GM11168 (cell line): ENCODE measurements at regions not wholly inside any gene's neighbourhood (a gene's known extent, or its start where the extent isn't known, plus 50 kb on each side); places are given as distances from the start of the nearest gene placed in this dataset.
"Not testable (repeated sequence)": the region's sequence is repeated elsewhere in the genome, so short reads cannot be mapped to it uniquely, and the experiment has no call there.

Experiments
- in situ Hi-C: fragments of 300-500 bp; cut with MboI; formaldehyde crosslinking; loops from one replicate; pipeline ENCODE4 v1.12.0; 2022; ENCODE audit warnings: low sequenced_read_pairs; ENCODE audit not compliant: unreplicated experiment

GRCh38 chr10:2236876-2237275 lies 499.6 kb upstream of the ADARB2 start:
- in situ Hi-C loops, result no loop called here

DNA sequence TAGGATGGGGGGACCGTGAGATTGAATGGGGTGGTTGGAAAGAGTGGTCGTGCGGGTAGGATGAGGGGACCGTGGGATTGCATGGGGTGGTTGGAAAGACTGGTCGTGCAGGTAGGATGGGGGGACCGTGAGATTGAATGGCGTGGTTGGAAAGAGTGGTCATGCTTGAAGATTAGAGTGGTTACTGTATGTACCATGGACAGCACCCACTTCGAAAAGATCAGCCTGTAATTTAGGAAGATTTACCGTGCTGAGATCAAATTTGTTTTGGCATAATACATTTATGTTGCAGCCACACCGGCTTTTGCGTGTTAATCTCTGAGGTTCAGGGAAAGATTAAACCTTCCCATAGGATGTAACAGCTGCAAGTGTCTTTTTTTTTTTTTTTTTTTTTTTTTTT lies 495.2 kb upstream of the ADARB2 start:
- in situ Hi-C loops, result no loop called here

GRCh38 chr10:2230478-2230877 lies 493.2 kb upstream of the ADARB2 start:
- in situ Hi-C loops, result no loop called here

GRCh38 chr10:2228320-2228901 lies 491.1 kb upstream of the ADARB2 start:
- in situ Hi-C loops, result no loop called here

- in situ Hi-C loops, result no loop called here
Observed at GRCh38 chr10:2225609-2226008, 488.3 kb upstream of the ADARB2 start.

GRCh38 chr10:2223548-2224320 lies 486.4 kb upstream of the ADARB2 start:
- in situ Hi-C loops, result no loop called here

GRCh38 chr10:2222631-2223030 lies 485.3 kb upstream of the ADARB2 start:
- in situ Hi-C loops, result no loop called here

- in situ Hi-C loops, result no loop called here
Observed at GRCh38 chr10:2214805-2215204, 477.5 kb upstream of the ADARB2 start.

GRCh38 chr10:2214092-2214491 lies 476.8 kb upstream of the ADARB2 start:
- in situ Hi-C loops, result no loop called here

DNA sequence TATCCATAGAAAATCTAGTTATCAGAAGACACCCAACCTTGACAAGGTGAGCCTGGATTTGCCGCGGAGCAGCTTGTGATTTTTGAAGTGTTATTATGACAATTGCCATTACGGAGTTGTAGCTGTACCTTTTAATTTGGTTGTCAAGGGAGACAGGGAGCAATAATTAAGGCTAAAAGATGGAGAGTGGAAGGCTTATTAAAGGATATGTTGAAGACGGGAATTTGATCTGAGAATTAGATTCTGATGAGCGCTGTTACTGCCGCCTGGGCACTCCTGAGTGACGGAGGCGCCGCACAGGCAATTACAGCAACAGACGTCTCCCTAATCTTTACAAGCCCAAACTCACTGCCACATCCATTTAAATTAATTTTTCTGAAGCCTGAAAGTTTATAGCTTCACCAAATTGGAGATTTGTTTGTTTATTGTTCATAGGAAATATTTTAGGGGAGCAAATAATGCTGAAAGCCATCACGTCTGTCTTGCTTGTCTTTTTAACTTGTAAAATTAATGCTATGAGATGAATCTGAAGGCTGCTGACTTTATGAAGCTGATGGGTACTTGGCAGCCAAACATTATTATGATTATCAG lies 475.0 kb upstream of the ADARB2 start:
- in situ Hi-C loops, result no loop called here

- in situ Hi-C loops, result no loop called here
Observed at GRCh38 chr10:2210088-2210487, 472.8 kb upstream of the ADARB2 start.

- in situ Hi-C loops, result no loop called here
Observed at GRCh38 chr10:2208106-2208505, 470.8 kb upstream of the ADARB2 start.

GRCh38 chr10:2207246-2207922 lies 470.1 kb upstream of the ADARB2 start:
- in situ Hi-C loops, result no loop called here

- in situ Hi-C loops, result no loop called here
Observed at GRCh38 chr10:2205406-2205805, 468.1 kb upstream of the ADARB2 start.

GRCh38 chr10:2202401-2202800 lies 465.1 kb upstream of the ADARB2 start:
- in situ Hi-C loops, result no loop called here

DNA sequence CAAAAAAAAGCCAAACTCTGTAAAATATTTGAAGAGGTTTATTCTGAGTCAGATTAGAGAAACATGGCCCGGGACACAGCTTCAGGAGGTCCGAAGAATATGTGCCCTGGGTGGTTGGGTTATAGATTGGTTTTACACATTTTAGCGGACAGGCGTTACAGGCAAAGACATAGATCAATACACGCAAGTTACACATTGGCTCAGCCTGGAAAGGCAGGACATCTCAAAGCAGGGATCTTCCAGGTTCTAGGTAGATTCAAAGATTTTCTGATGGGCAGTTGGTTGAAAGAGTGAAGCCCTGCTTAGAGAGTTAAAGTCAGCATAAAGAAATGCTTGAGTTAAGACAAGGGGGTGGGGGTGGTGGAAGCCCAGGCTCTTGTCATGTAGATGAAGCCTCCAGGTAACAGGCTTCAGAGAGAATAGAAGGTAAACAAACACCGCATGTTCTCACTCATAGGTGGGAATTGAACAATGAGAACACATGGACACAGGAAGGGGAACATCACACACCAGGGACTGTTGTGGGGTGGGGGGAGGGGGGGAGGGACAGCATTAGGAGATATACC lies 464.3 kb upstream of the ADARB2 start:
- in situ Hi-C loops, result no loop called here

DNA sequence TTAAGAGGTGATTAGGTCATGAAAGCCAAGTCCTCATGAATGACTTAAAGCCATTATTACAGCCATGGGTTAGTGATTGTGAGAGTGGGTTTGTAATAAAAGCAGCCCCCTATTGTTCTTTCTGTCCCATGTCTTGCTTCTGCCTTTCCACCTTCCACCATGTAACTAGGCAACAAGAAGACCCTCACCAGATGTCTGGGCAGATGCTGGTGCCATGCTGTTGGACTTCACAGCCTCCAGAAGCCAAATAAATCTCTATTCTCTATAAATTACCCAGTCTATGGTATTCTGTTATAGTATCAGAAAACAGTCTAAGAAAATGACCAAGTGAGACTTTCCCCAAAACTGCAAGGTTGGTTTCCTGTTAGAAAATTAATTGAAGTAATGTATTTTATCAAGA lies 460.3 kb upstream of the ADARB2 start:
- in situ Hi-C loops, result no loop called here

- in situ Hi-C loops, result no loop called here
Observed at GRCh38 chr10:2196272-2196671, 458.9 kb upstream of the ADARB2 start.

- in situ Hi-C loops, result not testable (repeated sequence)
Observed at GRCh38 chr10:2189356-2189755, 452.0 kb upstream of the ADARB2 start.

- in situ Hi-C loops, result no loop called here
Observed at GRCh38 chr10:2188371-2188770, 451.0 kb upstream of the ADARB2 start.

GRCh38 chr10:2173327-2173726 lies 436.0 kb upstream of the ADARB2 start:
- in situ Hi-C loops, result no loop called here
